ENCODE measurements at regions not wholly inside any gene's neighbourhood (a gene's known extent, or its start where the extent isn't known, plus 50 kb on each side); places are given as distances from the start of the nearest gene placed in this dataset.

DNA sequence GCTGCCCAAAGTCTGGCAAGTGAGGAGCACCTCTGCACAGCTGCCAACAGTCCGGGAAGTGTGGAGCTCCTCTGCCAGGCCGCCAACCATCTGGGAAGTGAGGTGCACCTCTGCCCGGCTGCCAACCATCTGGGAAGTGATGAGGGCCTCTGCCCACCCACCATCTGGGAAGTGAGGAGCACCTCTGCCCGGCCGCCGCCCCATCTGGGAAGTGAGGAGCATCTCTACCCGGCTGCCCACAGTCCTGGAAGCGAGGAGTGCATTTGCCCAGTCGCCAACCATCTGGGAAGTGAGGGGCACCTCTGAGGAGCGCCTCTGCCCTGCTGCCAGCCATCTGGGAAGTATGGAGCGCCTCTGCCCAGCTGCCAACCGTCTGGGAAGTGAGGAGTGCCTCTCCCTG is 893.7 kb downstream of the TYW1 start:
- no peak overlapping the region for H3K4me3 ChIP-seq (ENCODE audit: low read depth, low read length)
- H3K36me3 ChIP-seq (ENCODE audit: control insufficient read depth in 2 of 2, insufficient read depth in 1 of 2, low read length in 2 of 2), result no peaks in the 10 kb centered on the region
- no peaks in the 10 kb centered on the region for H3K9me3 ChIP-seq (ENCODE audit: control insufficient read depth, insufficient read depth, low read depth, low read length)
- POLR2A ChIA-PET, result no interaction called here
- CTCF ChIA-PET, result no interaction called here
- H3K4me1 ChIP-seq (ENCODE audit: control insufficient read depth, insufficient read depth, low read length), result no peaks in the 10 kb centered on the region
- no peak overlapping the region for H3K27ac ChIP-seq (ENCODE audit: extremely low read depth, low read depth, low read length)
- no peak for TF ChIP-seq ZBTB17 (tag by site-specific recombination; IDR thresholded peaks at IDR 0.05)

- TF ChIP-seq ZNF394 (tag by site-specific recombination; IDR thresholded peaks at IDR 0.05; ENCODE audit: borderline replicate concordance) (no peak), ZNF791 (tag by site-specific recombination; IDR thresholded peaks at IDR 0.05) (no peak), ZNF768 (tag by site-specific recombination; IDR thresholded peaks at IDR 0.05) (no peak), ZNF366 (tag by site-specific recombination; conservative IDR thresholded peaks at IDR 0.05) (no peak)
- no peaks in the 10 kb centered on the region for H3K4me1 ChIP-seq (ENCODE audit: control insufficient read depth, insufficient read depth, low read length)
- ChIA-PET CTCF (no interaction called here), POLR2A (no interaction called here)
- H3K9me3 ChIP-seq (ENCODE audit: control insufficient read depth, insufficient read depth, low read depth, low read length), result no peaks in the 10 kb centered on the region
- no peak overlapping the region for H3K4me3 ChIP-seq (ENCODE audit: low read depth, low read length)
- H3K27ac ChIP-seq (ENCODE audit: extremely low read depth, low read depth, low read length), result no peak overlapping the region
- H3K36me3 ChIP-seq (ENCODE audit: control insufficient read depth in 2 of 2, insufficient read depth in 1 of 2, low read length in 2 of 2), result no peaks in the 10 kb centered on the region
Observed at GRCh38 chr7:67894746-67895145, 898.1 kb downstream of the TYW1 start.

GRCh38 chr7:67896721-67897120 is 900.1 kb downstream of the TYW1 start:
- no peaks in the 10 kb centered on the region for H3K9me3 ChIP-seq (ENCODE audit: control insufficient read depth, insufficient read depth, low read depth, low read length)
- H3K4me3 ChIP-seq (ENCODE audit: low read depth, low read length), result no peak overlapping the region
- no peaks in the 10 kb centered on the region for H3K36me3 ChIP-seq (ENCODE audit: control insufficient read depth in 2 of 2, insufficient read depth in 1 of 2, low read length in 2 of 2)
- H3K27ac ChIP-seq (ENCODE audit: extremely low read depth, low read depth, low read length), result no peak overlapping the region
- no peaks in the 10 kb centered on the region for H3K4me1 ChIP-seq (ENCODE audit: control insufficient read depth, insufficient read depth, low read length)
- POLR2A ChIA-PET, result no interaction called here
- CTCF ChIA-PET, result no interaction called here
- TF ChIP-seq, protein P1, sequence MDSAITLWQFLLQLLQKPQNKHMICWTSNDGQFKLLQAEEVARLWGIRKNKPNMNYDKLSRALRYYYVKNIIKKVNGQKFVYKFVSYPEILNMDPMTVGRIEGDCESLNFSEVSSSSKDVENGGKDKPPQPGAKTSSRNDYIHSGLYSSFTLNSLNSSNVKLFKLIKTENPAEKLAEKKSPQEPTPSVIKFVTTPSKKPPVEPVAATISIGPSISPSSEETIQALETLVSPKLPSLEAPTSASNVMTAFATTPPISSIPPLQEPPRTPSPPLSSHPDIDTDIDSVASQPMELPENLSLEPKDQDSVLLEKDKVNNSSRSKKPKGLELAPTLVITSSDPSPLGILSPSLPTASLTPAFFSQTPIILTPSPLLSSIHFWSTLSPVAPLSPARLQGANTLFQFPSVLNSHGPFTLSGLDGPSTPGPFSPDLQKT (IDR thresholded peaks at IDR 0.05; ENCODE audit: borderline replicate concordance, low read depth, low read length), result no peak
- TF ChIP-seq ZNF354C (tag by site-specific recombination; IDR thresholded peaks at IDR 0.05; ENCODE audit: borderline replicate concordance, low read depth) (no peak), ZNF202 (tag by site-specific recombination; IDR thresholded peaks at IDR 0.05; ENCODE audit: borderline replicate concordance) (no peak), ZNF2 (tag by site-specific recombination; IDR thresholded peaks at IDR 0.05) (no peak), ZNF174 (tag by site-specific recombination; IDR thresholded peaks at IDR 0.05) (no peak), ZBTB11 (tag by site-specific recombination; conservative IDR thresholded peaks at IDR 0.05; ENCODE audit: low read depth) (no peak), AEBP2 (tag by site-specific recombination; IDR thresholded peaks at IDR 0.05; ENCODE audit: borderline replicate concordance) (no peak), ZNF10 (tag by site-specific recombination; IDR thresholded peaks at IDR 0.05) (no peak), ZNF114 (tag by site-specific recombination; IDR thresholded peaks at IDR 0.05) (no peak), ZBTB21 (tag by site-specific recombination; IDR thresholded peaks at IDR 0.05) (no peak), ZNF184 (tag by site-specific recombination; IDR thresholded peaks at IDR 0.05) (no peak), ZBTB44 (tag by site-specific recombination; IDR thresholded peaks at IDR 0.05) (no peak), WT1 (tag by site-specific recombination; IDR thresholded peaks at IDR 0.05) (no peak), EGR2 (tag by site-specific recombination; IDR thresholded peaks at IDR 0.05; ENCODE audit: low read depth) (no peak), ZNF621 (tag by site-specific recombination; IDR thresholded peaks at IDR 0.05) (no peak), ZNF596 (tag by site-specific recombination; IDR thresholded peaks at IDR 0.05) (no peak), ZBTB8A (tag by site-specific recombination; IDR thresholded peaks at IDR 0.05) (no peak)
- TF ChIP-seq, protein P2, sequence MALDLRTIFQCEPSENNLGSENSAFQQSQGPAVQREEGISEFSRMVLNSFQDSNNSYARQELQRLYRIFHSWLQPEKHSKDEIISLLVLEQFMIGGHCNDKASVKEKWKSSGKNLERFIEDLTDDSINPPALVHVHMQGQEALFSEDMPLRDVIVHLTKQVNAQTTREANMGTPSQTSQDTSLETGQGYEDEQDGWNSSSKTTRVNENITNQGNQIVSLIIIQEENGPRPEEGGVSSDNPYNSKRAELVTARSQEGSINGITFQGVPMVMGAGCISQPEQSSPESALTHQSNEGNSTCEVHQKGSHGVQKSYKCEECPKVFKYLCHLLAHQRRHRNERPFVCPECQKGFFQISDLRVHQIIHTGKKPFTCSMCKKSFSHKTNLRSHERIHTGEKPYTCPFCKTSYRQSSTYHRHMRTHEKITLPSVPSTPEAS (tag by site-specific recombination; IDR thresholded peaks at IDR 0.05), result no peak

Data from HEK293 (cell line).